ENCODE measurements at regions not wholly inside any gene's neighbourhood (a gene's known extent, or its start where the extent isn't known, plus 50 kb on each side); places are given as distances from the start of the nearest gene placed in this dataset.

GRCh38 chr13:108056278-108056677 lies 159.1 kb downstream of the LIG4 start (continued):
- no peak for TF ChIP-seq REST (IDR thresholded peaks at IDR 0.05; ENCODE audit: low read depth, low read length)
- no peak for TF ChIP-seq NRF1 (IDR thresholded peaks at IDR 0.05; ENCODE audit: low read depth, low read length)
- TF ChIP-seq USF1 (IDR thresholded peaks at IDR 0.05; ENCODE audit: borderline replicate concordance, low read depth): no peak
- no peak for TF ChIP-seq TEAD4 (IDR thresholded peaks at IDR 0.05; ENCODE audit: borderline replicate concordance, insufficient read depth)
- TF ChIP-seq MEF2A (IDR thresholded peaks at IDR 0.05; ENCODE audit: borderline replicate concordance, low read depth): no peak
- TF ChIP-seq GATA2 (CRISPR knock-in tag; IDR thresholded peaks at IDR 0.05): no peak
- TF ChIP-seq CTCF (IDR thresholded peaks at IDR 0.05): no peak
- no peak for TF ChIP-seq FOXM1 (IDR thresholded peaks at IDR 0.05; ENCODE audit: low read depth)
- no peak for TF ChIP-seq TAF1 (IDR thresholded peaks at IDR 0.05; ENCODE audit: borderline replicate concordance, low read depth, low read length)
- TF ChIP-seq RCOR1 (IDR thresholded peaks at IDR 0.05; ENCODE audit: low read length): no peak
- TF ChIP-seq ELF1 (IDR thresholded peaks at IDR 0.05): no peak
- TF ChIP-seq EP300 (IDR thresholded peaks at IDR 0.05; ENCODE audit: borderline replicate concordance in 1 of 2, low read depth in 1 of 2, low read length in 1 of 2): no peak
- TF ChIP-seq RXRA (IDR thresholded peaks at IDR 0.05; ENCODE audit: borderline replicate concordance, low read depth): no peak
- no peak for TF ChIP-seq SMC3 (IDR thresholded peaks at IDR 0.05; ENCODE audit: low read depth, low read length)
- no peak for TF ChIP-seq JUND (IDR thresholded peaks at IDR 0.05)

- Histone ChIP-seq H3K9me3 (no peaks in the 10 kb centered on the region), H3F3A (replicated peaks; ENCODE audit: insufficient read depth) (no peaks in the 10 kb centered on the region), H3K9me2 (no peaks in the 10 kb centered on the region), H3K27me3 (ENCODE audit: insufficient read depth) (no peaks in the 10 kb centered on the region), H3K36me3 (replicated peaks in 1 of 2; ENCODE audit: control insufficient read depth in 1 of 2, insufficient read depth in 2 of 2, low read length in 1 of 2) (no peaks in the 10 kb centered on the region), H2AFZ (ENCODE audit: low read depth) (no peak overlapping the region), H3K4me2 (no peak overlapping the region), H3K79me2 (ENCODE audit: insufficient read depth) (no peaks in the 10 kb centered on the region), H3K9ac (no peak overlapping the region), H3K4me1 (ENCODE audit: control insufficient read depth in 1 of 2, insufficient read depth in 2 of 2, low read depth in 1 of 2, low read length in 1 of 2) (no peaks in the 10 kb centered on the region; a peak in 1 of 4 replicates), H4K20me1 (ENCODE audit: insufficient read depth) (no peaks in the 10 kb centered on the region), H3K4me3 (ENCODE audit: low read depth in 2 of 2, low read length in 1 of 2) (no peak overlapping the region), H3K27ac (ENCODE audit: low read depth in 2 of 2, low read length in 1 of 2) (no peak overlapping the region)
- no peak for DNase-seq
- ChIA-PET POLR2A (no interaction called here), CTCF (no interaction called here)
- no peak for TF ChIP-seq NRF1 (IDR thresholded peaks at IDR 0.05; ENCODE audit: low read depth, low read length)
- no peak for TF ChIP-seq SMC3 (IDR thresholded peaks at IDR 0.05; ENCODE audit: low read depth, low read length)
- no peak for TF ChIP-seq USF1 (IDR thresholded peaks at IDR 0.05; ENCODE audit: borderline replicate concordance, low read depth)
- no peak for TF ChIP-seq JUND (IDR thresholded peaks at IDR 0.05)
- no peak for TF ChIP-seq RAD21 (IDR thresholded peaks at IDR 0.05; ENCODE audit: low read length)
- TF ChIP-seq EZH2phosphoT487 (IDR thresholded peaks at IDR 0.05; ENCODE audit: borderline replicate concordance, low read depth): no peak
- 23% methylated on average over 4 of the region's 4 CpGs for WGBS (ENCODE audit: low lambda C conversion rate)
Observed at GRCh38 chr13:108049211-108049610, 166.1 kb downstream of the LIG4 start.
